ENCODE measurements at regions not wholly inside any gene's neighbourhood (a gene's known extent, or its start where the extent isn't known, plus 50 kb on each side); places are given as distances from the start of the nearest gene placed in this dataset.

- Histone ChIP-seq H3K4me3 (no peak overlapping the region), H3K27me3 (replicated peaks; ENCODE audit: insufficient read depth) (no peaks in the 10 kb centered on the region), H3K36me3 (no peaks in the 10 kb centered on the region), H3K27ac (no peak overlapping the region), H3K4me1 (replicated peaks) (no peaks in the 10 kb centered on the region), H3K9me3 (no peaks in the 10 kb centered on the region)
- 84% methylated on average over 9 of the region's 9 CpGs for WGBS
- intact Hi-C loops (cut with DNase I): no loop called here
- no peak for TF ChIP-seq POLR2A (IDR thresholded peaks at IDR 0.05)
- TF ChIP-seq CTCF (IDR thresholded peaks at IDR 0.05): no peak
- TF ChIP-seq POLR2AphosphoS5 (IDR thresholded peaks at IDR 0.05): no peak
- no peak for DNase-seq (ENCODE audit: low spot score)
Measured at GRCh38 chr18:56188529-56189275, 449.7 kb downstream of the TXNL1 start.

GRCh38 chr18:56186319-56186718 lies 452.1 kb downstream of the TXNL1 start:
- no peaks in the 10 kb centered on the region for H3K9me3 ChIP-seq
- H3K27ac ChIP-seq: no peak overlapping the region
- intact Hi-C loops (cut with DNase I): no loop called here
- WGBS: 90% methylated on average over 2 of the region's 2 CpGs
- no peak for DNase-seq (ENCODE audit: low spot score)
- H3K36me3 ChIP-seq: no peaks in the 10 kb centered on the region
- H3K4me3 ChIP-seq: no peak overlapping the region
- H3K27me3 ChIP-seq (replicated peaks; ENCODE audit: insufficient read depth): no peaks in the 10 kb centered on the region
- no peaks in the 10 kb centered on the region for H3K4me1 ChIP-seq (replicated peaks)
- TF ChIP-seq POLR2AphosphoS5 (IDR thresholded peaks at IDR 0.05): no peak
- TF ChIP-seq POLR2A (IDR thresholded peaks at IDR 0.05): no peak
- TF ChIP-seq CTCF (IDR thresholded peaks at IDR 0.05): no peak

GRCh38 chr18:56185126-56185525 lies 453.3 kb downstream of the TXNL1 start:
- TF ChIP-seq POLR2A (IDR thresholded peaks at IDR 0.05): no peak
- no peak for TF ChIP-seq CTCF (IDR thresholded peaks at IDR 0.05)
- TF ChIP-seq POLR2AphosphoS5 (IDR thresholded peaks at IDR 0.05): no peak
- intact Hi-C loops (cut with DNase I): no loop called here
- H3K4me3 ChIP-seq: no peak overlapping the region
- no peak overlapping the region for H3K27ac ChIP-seq
- DNase-seq (ENCODE audit: low spot score): no peak
- no peaks in the 10 kb centered on the region for H3K4me1 ChIP-seq (replicated peaks)
- 94% methylated on average over 5 of the region's 5 CpGs for WGBS
- H3K9me3 ChIP-seq: no peaks in the 10 kb centered on the region
- H3K27me3 ChIP-seq (replicated peaks; ENCODE audit: insufficient read depth): no peaks in the 10 kb centered on the region
- no peaks in the 10 kb centered on the region for H3K36me3 ChIP-seq

- no peak for DNase-seq (ENCODE audit: low spot score)
- Histone ChIP-seq H3K27ac (no peak overlapping the region), H3K36me3 (no peaks in the 10 kb centered on the region), H3K4me3 (no peak overlapping the region), H3K9me3 (no peaks in the 10 kb centered on the region), H3K4me1 (replicated peaks) (no peaks in the 10 kb centered on the region), H3K27me3 (replicated peaks; ENCODE audit: insufficient read depth) (no peaks in the 10 kb centered on the region)
- intact Hi-C loops (cut with DNase I): no loop called here
- no peak for TF ChIP-seq POLR2A (IDR thresholded peaks at IDR 0.05)
- no peak for TF ChIP-seq POLR2AphosphoS5 (IDR thresholded peaks at IDR 0.05)
- no peak for TF ChIP-seq CTCF (IDR thresholded peaks at IDR 0.05)
- WGBS: 95% methylated on average over 6 of the region's 6 CpGs
Measured at GRCh38 chr18:56176751-56177150, 461.6 kb downstream of the TXNL1 start.

GRCh38 chr18:56175330-56176001 lies 462.9 kb downstream of the TXNL1 start:
- no peak for TF ChIP-seq POLR2AphosphoS5 (IDR thresholded peaks at IDR 0.05)
- Histone ChIP-seq H3K27ac (no peak overlapping the region), H3K36me3 (no peaks in the 10 kb centered on the region), H3K4me3 (no peak overlapping the region), H3K4me1 (replicated peaks) (no peaks in the 10 kb centered on the region), H3K9me3 (no peaks in the 10 kb centered on the region), H3K27me3 (replicated peaks; ENCODE audit: insufficient read depth) (no peaks in the 10 kb centered on the region)
- DNase-seq (ENCODE audit: low spot score): no peak
- intact Hi-C loops (cut with DNase I): no loop called here
- WGBS: 96% methylated on average over 7 of the region's 7 CpGs

All from prostate gland (tissue), 2 donors.